ENCODE measurements at regions not wholly inside any gene's neighbourhood (a gene's known extent, or its start where the extent isn't known, plus 50 kb on each side); places are given as distances from the start of the nearest gene placed in this dataset.

GRCh38 chr7:47143339-47143738 lies 438.6 kb downstream of the TNS3 start:
- Mint-ChIP-seq H3K4me1 (ENCODE audit: low read depth, unreplicated experiment) (peaks cover 18% of the 10 kb centered on the region), H3K36me3 (ENCODE audit: insufficient read depth, unreplicated experiment) (no peaks in the 10 kb centered on the region), H3K4me3 (ENCODE audit: low read depth, unreplicated experiment) (no peak overlapping the region), H3K27me3 (ENCODE audit: unreplicated experiment) (peaks cover 8% of the 10 kb centered on the region), H3K27ac (ENCODE audit: unreplicated experiment) (no peak overlapping the region), H3K9me3 (ENCODE audit: low read depth, unreplicated experiment) (peaks cover 3% of the 10 kb centered on the region)
- intact Hi-C loops (cut with micrococcal nuclease; ENCODE audit: unreplicated experiment), result no loop called here
- BruUV-seq (replicated peaks), result no TSS peak
- no peak for DNase-seq
- CTCF ChIA-PET, result no interaction called here
- TF ChIP-seq, protein P1, sequence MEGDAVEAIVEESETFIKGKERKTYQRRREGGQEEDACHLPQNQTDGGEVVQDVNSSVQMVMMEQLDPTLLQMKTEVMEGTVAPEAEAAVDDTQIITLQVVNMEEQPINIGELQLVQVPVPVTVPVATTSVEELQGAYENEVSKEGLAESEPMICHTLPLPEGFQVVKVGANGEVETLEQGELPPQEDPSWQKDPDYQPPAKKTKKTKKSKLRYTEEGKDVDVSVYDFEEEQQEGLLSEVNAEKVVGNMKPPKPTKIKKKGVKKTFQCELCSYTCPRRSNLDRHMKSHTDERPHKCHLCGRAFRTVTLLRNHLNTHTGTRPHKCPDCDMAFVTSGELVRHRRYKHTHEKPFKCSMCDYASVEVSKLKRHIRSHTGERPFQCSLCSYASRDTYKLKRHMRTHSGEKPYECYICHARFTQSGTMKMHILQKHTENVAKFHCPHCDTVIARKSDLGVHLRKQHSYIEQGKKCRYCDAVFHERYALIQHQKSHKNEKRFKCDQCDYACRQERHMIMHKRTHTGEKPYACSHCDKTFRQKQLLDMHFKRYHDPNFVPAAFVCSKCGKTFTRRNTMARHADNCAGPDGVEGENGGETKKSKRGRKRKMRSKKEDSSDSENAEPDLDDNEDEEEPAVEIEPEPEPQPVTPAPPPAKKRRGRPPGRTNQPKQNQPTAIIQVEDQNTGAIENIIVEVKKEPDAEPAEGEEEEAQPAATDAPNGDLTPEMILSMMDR (IDR thresholded peaks at IDR 0.05; ENCODE audit: unreplicated experiment), result no peak

DNA sequence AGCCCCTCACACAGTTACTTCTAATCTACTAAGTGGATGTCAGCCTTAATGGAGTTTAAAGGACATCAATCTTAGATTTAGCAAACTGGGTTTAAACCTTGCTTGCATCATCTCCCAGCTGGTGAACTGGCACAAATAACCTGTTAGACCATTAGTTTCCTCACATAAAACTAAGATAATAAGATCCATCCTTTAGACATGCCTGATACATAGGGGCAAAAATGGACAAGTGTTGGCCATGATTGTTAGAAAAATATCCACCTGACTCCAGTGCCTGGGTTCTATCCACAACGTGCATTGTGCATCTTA lies 439.1 kb downstream of the TNS3 start:
- CTCF ChIA-PET, result no interaction called here
- no peaks in the 10 kb centered on the region for H3K36me3 Mint-ChIP-seq (ENCODE audit: insufficient read depth, unreplicated experiment)
- H3K4me3 Mint-ChIP-seq (ENCODE audit: low read depth, unreplicated experiment), result no peak overlapping the region
- peaks cover 3% of the 10 kb centered on the region for H3K9me3 Mint-ChIP-seq (ENCODE audit: low read depth, unreplicated experiment)
- no peak for DNase-seq
- H3K27ac Mint-ChIP-seq (ENCODE audit: unreplicated experiment), result no peak overlapping the region
- no TSS peak for BruUV-seq (replicated peaks)
- H3K4me1 Mint-ChIP-seq (ENCODE audit: low read depth, unreplicated experiment), result peaks cover 18% of the 10 kb centered on the region
- peaks cover 8% of the 10 kb centered on the region for H3K27me3 Mint-ChIP-seq (ENCODE audit: unreplicated experiment)
- TF ChIP-seq, protein P1 (IDR thresholded peaks at IDR 0.05; ENCODE audit: unreplicated experiment), result no peak
- intact Hi-C loops (cut with micrococcal nuclease; ENCODE audit: unreplicated experiment), result no loop called here

DNA sequence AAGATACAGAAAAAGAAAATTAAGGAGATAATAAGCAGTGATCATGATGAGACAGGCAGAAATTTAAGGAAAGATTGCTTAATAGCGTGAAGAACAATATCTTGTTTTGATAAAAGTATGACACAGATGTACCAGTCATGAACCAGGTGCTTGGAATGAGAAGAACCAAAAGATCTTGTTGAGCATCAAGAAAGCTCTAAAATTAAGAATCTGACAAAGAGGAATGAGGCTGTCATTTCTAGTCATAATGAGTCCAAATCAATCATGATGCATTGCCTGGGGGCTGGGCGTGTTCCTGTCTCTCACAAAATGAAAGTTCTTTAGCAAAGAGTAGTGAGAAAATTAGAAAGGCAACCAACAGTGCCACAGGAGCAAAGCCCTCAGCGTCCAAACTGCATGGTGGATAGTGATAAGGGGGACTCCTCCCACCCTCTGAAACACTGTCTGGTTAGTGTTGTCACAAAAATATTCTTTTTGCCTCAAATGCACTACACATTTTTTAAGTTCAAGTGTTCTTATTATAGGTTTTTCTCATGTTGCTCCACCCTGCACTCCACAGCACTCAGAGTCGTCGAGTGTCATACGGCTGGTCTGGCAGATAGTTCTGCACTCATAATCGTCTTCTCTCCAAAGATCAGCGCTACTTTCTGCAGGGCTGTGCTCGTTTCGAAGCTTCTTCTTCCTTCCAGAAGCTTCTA lies 439.6 kb downstream of the TNS3 start:
- H3K36me3 Mint-ChIP-seq (ENCODE audit: insufficient read depth, unreplicated experiment), result no peaks in the 10 kb centered on the region
- H3K9me3 Mint-ChIP-seq (ENCODE audit: low read depth, unreplicated experiment), result peaks cover 3% of the 10 kb centered on the region
- no peak overlapping the region for H3K27ac Mint-ChIP-seq (ENCODE audit: unreplicated experiment)
- BruUV-seq (replicated peaks), result no TSS peak
- CTCF ChIA-PET, result no interaction called here
- H3K27me3 Mint-ChIP-seq (ENCODE audit: unreplicated experiment), result peaks cover 8% of the 10 kb centered on the region
- intact Hi-C loops (cut with micrococcal nuclease; ENCODE audit: unreplicated experiment), result no loop called here
- TF ChIP-seq, protein P1 (IDR thresholded peaks at IDR 0.05; ENCODE audit: unreplicated experiment), result no peak
- no peak overlapping the region for H3K4me3 Mint-ChIP-seq (ENCODE audit: low read depth, unreplicated experiment)
- DNase-seq, result no peak
- H3K4me1 Mint-ChIP-seq (ENCODE audit: low read depth, unreplicated experiment), result peaks cover 16% of the 10 kb centered on the region

DNA sequence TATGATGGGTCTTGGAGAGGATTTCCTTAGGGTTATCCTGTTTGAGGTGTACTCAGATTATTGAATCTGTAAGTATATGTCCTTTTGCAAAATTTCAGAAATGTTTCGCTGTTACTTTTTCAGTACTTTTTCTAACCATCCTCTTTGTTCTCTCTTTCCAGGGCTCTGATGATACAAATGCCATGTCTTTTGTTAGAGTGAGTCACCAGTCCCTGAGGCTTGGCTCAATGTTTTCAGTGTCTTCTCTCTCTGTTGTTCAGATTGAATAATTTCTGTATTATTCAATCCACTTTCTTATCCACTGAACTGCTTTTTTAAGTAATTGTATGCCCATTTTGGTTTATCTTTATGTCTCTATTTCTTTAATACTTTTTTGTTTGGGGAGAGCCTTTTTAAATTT lies 449.4 kb downstream of the TNS3 start:
- CTCF ChIA-PET, result interaction anchor here (0.6 kb wide), 1 partner anchor 24 kb away, joined by 3 read pairs; no protein-coding TSS in a partner anchor
- Mint-ChIP-seq H3K27ac (ENCODE audit: unreplicated experiment) (no peak overlapping the region), H3K4me3 (ENCODE audit: low read depth, unreplicated experiment) (no peak overlapping the region), H3K36me3 (ENCODE audit: insufficient read depth, unreplicated experiment) (no peaks in the 10 kb centered on the region), H3K4me1 (ENCODE audit: low read depth, unreplicated experiment) (no peaks in the 10 kb centered on the region), H3K9me3 (ENCODE audit: low read depth, unreplicated experiment) (no peaks in the 10 kb centered on the region), H3K27me3 (ENCODE audit: unreplicated experiment) (no peaks in the 10 kb centered on the region)
- BruUV-seq (replicated peaks), result no TSS peak
- TF ChIP-seq, protein P1 (IDR thresholded peaks at IDR 0.05; ENCODE audit: unreplicated experiment), result no peak
- DNase-seq, result no peak
- intact Hi-C loops (cut with micrococcal nuclease; ENCODE audit: unreplicated experiment), result no loop called here

Measured in Calu3 (cell line).